CD4-positive, alpha-beta T cell treated with Interleukin-17A for 1 hour (primary cell): ENCODE measurements at regions not wholly inside any gene's neighbourhood (a gene's known extent, or its start where the extent isn't known, plus 50 kb on each side); places are given as distances from the start of the nearest gene placed in this dataset.

Experiments
- DNase-seq: peaks from one replicate; pipeline ENCODE4 v3.0.0-alpha.2; 2020

DNA sequence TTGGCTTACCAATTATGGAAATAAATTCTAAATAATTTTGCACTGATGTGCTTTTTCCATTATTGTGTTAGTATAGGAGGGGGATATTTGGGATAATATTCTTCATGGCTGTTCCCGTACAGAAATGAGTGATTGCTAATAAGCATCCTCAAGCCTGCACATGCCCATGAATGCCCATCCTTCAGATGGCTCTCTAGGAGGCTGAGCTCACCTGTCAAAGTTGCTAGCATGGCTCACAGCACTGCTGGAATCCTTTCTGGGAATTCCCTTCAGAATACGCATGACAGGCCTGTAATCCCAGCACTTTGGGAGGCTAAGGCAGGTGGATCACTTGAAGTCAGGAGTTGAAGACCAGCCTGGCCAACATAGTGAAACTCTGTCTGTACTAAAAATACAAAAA is 124.1 kb downstream of the NXNL2 start:
- DNase-seq = no peak

- DNase-seq = no peak
Observed at GRCh38 chr9:88660611-88661010, 125.6 kb downstream of the NXNL2 start.

DNA sequence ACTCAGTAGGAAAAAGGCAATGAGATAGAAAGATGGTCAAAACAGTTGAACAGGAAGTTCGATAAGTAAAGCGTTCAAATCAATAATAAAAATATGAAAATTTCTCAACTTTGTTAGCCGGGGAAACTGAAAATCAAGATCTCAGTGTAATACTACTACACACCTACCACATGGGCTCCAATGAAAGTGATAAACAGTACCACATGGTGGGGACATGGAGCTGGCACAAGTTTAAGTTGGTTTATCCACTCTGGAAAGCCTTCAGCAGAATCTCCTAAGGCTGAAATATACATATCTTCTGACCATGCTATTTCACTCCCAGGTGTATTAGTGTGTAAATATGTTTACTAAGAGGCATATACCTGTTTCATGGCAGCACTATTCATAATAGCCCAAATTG is 126.8 kb downstream of the NXNL2 start:
- DNase-seq = no peak

DNA sequence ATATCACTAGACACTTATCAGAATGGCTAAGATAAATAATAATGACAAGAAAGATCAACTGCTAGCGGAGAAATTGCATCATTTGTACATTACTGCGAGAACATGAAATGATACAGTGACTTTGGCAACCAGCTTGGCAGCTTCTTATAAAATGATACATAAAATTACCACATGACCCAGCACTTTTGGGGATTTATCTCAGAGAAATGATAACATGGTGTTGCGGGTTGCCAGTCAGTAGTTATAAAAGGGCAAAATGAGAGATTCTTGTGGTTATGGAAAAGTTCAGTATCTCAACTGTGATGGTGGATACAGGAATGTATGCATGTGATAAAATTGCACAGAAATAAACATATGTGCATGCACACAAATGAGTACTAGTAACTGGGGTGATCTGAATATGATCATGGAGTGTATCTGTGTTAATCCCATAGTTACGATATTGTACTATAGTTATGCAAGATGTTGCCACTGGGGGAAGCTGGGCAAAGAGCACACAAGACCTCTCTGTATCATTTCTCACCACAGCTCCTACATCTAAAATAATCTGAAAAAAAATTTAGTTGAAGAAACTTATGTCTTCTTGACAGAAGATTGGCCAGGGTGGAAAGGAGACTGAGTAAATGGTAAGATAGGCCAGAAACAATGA is 128.9 kb downstream of the NXNL2 start:
- DNase-seq = no peak

DNA sequence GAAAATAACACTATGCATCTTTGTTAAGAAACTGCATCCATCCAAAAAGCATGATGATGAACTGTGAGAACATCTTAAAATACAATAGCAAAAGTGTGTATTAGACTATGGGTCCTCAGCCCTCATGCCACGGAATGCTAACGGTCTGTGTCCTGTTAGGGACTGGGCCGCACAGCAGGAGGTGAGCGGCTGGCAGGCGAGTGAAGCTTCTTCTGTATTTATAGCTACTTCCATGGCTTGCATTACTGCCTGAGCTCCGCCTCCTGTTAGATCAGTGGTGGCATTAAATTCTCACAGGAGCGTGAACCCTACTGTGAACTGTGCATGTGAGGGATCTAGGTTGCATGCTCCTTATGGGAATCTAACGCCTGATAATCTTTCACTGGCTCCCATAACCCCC is 129.8 kb downstream of the NXNL2 start:
- no peak for DNase-seq

DNA sequence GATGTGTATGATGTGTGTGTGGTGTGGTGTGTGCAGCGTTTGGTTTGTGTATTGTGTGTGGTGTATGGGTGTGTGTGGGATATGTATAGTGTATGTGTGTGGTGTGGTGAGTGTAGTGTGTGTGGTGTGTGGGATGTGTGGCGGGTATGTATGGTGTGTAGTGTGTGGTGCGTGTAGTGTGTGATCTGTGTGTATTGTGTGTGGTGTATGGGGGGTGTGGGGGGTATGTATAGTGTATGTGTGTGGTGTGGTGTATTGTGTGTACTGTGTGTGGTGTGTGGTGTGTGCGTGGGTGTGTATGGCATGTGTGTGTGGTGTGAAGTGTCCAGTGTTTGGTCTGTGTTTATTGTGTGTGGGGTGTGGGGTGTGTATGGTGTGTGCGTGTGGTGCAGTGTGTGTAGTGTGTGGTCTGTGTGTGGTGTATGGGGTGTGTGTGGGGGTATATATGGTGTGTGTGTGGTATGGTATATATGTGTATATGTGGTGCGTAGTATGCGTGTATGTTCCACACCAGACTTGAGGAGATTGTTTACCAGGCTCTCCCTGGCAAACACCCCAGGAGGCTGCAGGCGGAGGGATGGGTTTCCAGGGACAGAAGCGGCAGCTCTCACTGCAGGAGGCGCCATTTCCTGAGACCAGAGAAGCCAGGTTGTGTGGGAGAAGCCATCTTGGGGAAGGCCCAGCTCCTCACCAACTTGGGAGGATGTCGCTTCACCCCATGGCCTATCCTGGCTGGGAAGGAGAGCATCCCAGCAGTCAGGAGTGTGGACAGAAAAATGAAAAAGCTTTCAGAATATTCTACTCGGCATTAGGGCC is 138.1 kb downstream of the NXNL2 start:
- DNase-seq = no peak

GRCh38 chr9:88673886-88674285 is 138.9 kb downstream of the NXNL2 start:
- DNase-seq = no peak

DNA sequence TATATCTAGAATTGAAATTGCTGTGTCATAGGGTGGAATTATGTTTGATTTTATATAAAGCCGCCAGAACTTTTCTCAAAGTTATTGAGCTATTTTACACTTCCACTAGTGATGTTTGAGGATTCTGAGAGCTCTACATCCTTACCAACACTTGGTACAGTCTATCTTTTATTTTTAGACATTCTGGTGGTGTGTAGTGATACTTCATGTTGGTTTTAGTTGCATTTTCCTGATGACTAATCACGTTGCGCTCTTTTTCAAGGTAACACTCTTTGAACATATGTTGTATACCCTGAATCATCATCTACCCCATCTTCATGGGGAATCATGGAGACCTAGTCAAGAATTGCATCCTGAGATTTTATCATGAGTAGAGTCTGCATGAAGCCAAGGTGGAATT is 141.7 kb downstream of the NXNL2 start:
- DNase-seq = no peak

DNA sequence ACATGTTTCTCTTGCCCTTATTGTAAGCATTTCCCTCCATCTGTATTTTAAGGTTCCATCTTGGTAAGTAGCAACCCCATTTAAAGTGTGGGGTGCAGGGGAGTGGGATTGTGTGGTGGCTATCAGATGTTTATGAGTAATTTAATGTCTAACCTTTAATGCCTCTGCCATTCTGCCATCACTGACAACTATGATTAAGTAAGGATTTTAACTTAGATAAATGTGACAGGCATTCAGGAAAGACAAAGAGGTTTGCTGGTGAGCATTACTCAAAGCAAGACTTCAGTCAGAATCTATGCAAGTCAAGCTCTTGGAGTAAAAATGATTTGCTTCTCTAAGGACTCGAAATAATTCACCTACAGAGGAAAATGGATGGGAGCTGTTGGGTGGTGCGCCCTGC is 143.0 kb downstream of the NXNL2 start:
- no peak for DNase-seq

DNA sequence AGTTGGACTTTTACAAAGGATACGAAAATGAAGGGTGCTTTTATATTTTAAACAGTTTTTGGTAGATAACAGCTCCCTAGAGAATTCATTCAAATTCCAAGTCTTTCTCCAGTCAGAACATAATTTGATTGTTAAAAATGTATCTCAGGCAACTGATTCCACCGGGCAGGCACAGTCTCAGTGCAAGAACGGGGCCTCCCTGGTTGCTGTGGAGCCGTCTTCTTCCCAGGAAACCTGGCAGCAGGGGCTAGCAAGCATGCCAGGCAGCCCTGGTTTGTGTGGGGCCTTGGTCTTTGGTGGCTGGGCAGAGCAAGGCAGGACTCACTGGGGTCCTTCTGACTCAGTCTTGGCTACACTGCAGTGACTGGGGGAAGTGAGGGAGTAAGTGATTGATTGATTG is 143.5 kb downstream of the NXNL2 start:
- DNase-seq = no peak

- DNase-seq = no peak
Observed at GRCh38 chr9:88680041-88680440, 145.1 kb downstream of the NXNL2 start.

DNA sequence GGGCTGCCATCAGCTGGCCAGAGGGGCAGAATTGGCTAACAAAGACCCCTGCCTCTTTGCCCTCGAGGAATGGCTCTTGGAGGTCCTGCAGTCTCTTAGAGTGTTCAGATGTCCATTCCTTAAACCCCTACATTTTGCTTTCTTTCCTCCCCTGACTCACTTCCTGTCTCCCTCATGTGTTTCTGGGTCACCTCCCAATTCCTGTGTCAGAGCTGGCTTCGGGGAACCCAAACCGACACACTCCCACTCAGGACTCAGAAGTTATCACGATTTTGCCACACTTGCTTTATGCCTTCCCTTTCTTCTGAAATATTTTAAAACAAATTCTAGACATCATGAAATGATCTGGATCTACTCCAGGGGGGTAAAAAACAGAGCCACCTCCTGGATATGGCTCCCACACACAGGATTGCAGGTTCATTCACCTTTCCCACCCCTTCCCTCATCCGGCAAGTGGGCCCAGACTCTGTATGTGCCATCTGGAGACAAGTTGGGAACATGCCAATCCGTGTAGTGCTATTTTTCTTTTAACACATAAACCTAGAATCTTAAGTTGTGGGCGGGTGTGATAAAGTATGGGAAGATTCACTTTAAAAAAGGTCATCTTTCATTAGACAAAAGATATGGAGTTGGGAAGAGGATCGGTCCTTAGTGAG is 145.7 kb downstream of the NXNL2 start:
- DNase-seq = no peak

- DNase-seq = no peak
Observed at GRCh38 chr9:88681434-88681833, 146.5 kb downstream of the NXNL2 start.

- DNase-seq = no peak
Observed at GRCh38 chr9:88682431-88682831, 147.5 kb downstream of the NXNL2 start.

DNA sequence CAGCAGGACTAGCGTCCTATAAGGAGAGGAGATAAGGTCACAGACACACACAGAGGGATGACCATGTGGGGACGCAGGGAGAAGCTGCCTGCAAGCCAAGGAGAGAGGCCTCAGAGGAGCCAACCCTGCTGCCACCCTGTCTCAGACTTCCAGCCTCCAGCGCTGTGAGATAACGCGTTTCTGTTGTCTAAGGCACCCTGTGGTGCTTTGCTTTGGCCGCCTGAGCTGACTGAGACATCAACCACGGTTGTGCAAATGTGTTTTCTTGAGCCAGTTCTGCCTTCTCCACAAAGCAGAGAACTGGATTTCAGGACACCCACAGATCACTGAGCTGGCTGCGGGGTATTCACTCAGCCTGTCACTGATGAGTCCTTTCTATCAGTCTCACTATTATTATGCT is 149.1 kb downstream of the NXNL2 start:
- no peak for DNase-seq

- DNase-seq = no peak
Observed at GRCh38 chr9:88684845-88685244, 149.9 kb downstream of the NXNL2 start.

DNA sequence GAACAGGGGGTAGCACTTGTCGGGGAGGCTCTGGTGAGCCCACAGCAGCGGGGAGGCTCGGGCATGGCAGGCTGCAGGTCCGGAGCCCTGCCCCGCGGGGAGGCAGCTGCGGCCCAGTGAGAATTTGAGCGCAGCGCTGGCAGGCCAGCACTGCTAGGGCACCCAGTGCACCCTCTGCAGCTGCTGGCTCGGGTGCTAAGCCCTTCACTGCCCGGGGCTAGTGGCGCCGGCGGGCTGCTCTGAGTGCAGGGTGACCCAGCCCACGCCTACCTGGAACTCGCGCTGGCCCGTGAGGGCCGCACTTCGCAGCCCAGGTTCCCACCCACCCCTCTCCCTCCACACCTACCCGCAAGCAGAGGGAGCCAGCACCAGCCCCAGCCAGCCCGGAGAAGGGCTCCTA is 151.0 kb downstream of the NXNL2 start:
- DNase-seq = no peak

GRCh38 chr9:88689509-88690298 is 154.7 kb downstream of the NXNL2 start:
- no peak for DNase-seq

GRCh38 chr9:88690628-88691027 is 155.7 kb downstream of the NXNL2 start:
- no peak for DNase-seq

DNA sequence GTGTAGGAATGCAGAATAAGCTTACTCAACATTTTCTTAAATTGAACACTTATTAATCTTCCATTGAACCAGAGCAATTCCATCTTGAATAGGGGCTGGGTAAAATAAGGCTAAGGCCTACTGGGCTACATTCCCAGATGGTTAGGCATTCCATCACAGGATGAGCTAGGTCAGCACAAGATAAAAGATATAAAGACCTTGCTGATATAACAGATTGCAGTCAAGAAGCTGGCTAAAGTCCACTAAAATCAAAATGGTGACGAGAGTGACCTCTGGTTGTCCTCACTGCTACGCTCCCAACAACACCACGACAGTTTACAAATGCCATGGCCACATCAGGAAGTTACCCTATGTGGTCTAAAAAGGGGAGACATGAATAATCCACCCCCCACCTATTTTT is 156.1 kb downstream of the NXNL2 start:
- no peak for DNase-seq

DNA sequence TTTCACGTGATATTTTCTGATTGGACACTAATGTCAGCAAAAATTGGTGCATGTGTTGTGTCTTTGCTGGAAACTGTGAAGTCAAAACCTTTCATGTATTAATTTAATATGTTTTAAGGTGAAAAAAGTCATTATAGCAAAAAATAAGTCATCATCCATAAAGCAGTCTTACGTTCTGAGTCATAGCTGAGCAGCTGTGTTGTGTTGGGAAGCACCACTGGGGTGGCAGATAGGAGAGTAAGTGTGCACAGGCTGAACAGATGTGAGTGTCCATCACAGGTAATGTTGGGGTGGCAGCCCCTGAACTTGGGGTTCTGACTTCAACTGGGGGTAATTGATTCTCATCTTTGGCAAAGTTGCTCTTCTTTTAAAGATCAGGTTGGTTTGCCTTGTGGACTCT is 156.8 kb downstream of the NXNL2 start:
- no peak for DNase-seq

GRCh38 chr9:88692827-88693226 is 157.8 kb downstream of the NXNL2 start:
- DNase-seq = no peak

GRCh38 chr9:88694625-88695024 is 159.6 kb downstream of the NXNL2 start:
- no peak for DNase-seq
